Uterus (tissue), 2 donors: ENCODE measurements at regions not wholly inside any gene's neighbourhood (a gene's known extent, or its start where the extent isn't known, plus 50 kb on each side); places are given as distances from the start of the nearest gene placed in this dataset.

Source experiments
- CTCF ChIP-seq, 4 experiments: fragments of 200-600 bp in 2 of 4; fragments of 450-650 bp in 2 of 4; sonication (generic) in 2 of 4; IDR thresholded peaks; one replicate each; pipeline ENCODE4 v1.5.1; 2016 to 2019; ENCODE audit warnings: antibody characterized with exemption in 4 of 4, mild to moderate bottlenecking in 2 of 4, moderate library complexity in 1 of 4
- POLR2A ChIP-seq, 2 donors: fragments of 450-650 bp; IDR thresholded peaks; one replicate each; pipeline ENCODE4 v1.6.1; 2016; ENCODE audit warnings: antibody characterized with exemption in 2 of 2, mild to moderate bottlenecking in 1 of 2, moderate library complexity in 1 of 2

- no peak for TF ChIP-seq CTCF (IDR thresholded peaks at IDR 0.05)
- TF ChIP-seq POLR2A (IDR thresholded peaks at IDR 0.05), result no peak
Measured at GRCh38 chr1:219434285-219434922, 178.5 kb downstream of the ZC3H11B start.
